ENCODE measurements at regions not wholly inside any gene's neighbourhood (a gene's known extent, or its start where the extent isn't known, plus 50 kb on each side); places are given as distances from the start of the nearest gene placed in this dataset.

GRCh38 chrX:150205011-150205410, 158.1 kb upstream of the MAMLD1 start:
- no peak for TF ChIP-seq PHF8 (IDR thresholded peaks at IDR 0.05; ENCODE audit: borderline replicate concordance, low read length)
- no peak for TF ChIP-seq JUNB (CRISPR knock-in tag; conservative IDR thresholded peaks at IDR 0.05)
- TF ChIP-seq POLR2AphosphoS2 (IDR thresholded peaks at IDR 0.05; ENCODE audit: low read length), result no peak
- no peak for TF ChIP-seq REST (IDR thresholded peaks at IDR 0.05; ENCODE audit: borderline replicate concordance)
- TF ChIP-seq REST (CRISPR knock-in tag; IDR thresholded peaks at IDR 0.05; ENCODE audit: low read depth), result no peak
- no peak for TF ChIP-seq ZNF146 (CRISPR knock-in tag; IDR thresholded peaks at IDR 0.05; ENCODE audit: unreplicated experiment)
- no peak for TF ChIP-seq ZNF197 (CRISPR knock-in tag; IDR thresholded peaks at IDR 0.05; ENCODE audit: low read depth)
- no peak for TF ChIP-seq BRF1 (IDR thresholded peaks at IDR 0.05; ENCODE audit: borderline replicate concordance, extremely low read depth, insufficient read length)
- TF ChIP-seq ATF3 (IDR thresholded peaks at IDR 0.05), result no peak
- TF ChIP-seq ATF3 (CRISPR knock-in tag; conservative IDR thresholded peaks at IDR 0.05), result no peak
- no peak for TF ChIP-seq STAT6 (CRISPR knock-in tag; IDR thresholded peaks at IDR 0.05)
- TF ChIP-seq TAF15 (IDR thresholded peaks at IDR 0.05; ENCODE audit: low read depth, low read length), result no peak
- no peak for TF ChIP-seq ZNF124 (CRISPR knock-in tag; IDR thresholded peaks at IDR 0.05)
- TF ChIP-seq ILF3 (IDR thresholded peaks at IDR 0.05; ENCODE audit: borderline replicate concordance), result no peak

Measured in K562 (cell line).